OCI-LY7 (cell line): ENCODE measurements at regions not wholly inside any gene's neighbourhood (a gene's known extent, or its start where the extent isn't known, plus 50 kb on each side); places are given as distances from the start of the nearest gene placed in this dataset.

Experiments used
- BruUV-seq: library from RNA; stranded (reverse); fragments of 400-500 nt; replicated peaks from 2 replicates; lab custom pipeline; 2021; lab: Mats Ljungman, UMichigan
- CTCF ChIA-PET: fragments of 300-600 bp; sonication (Branson Sonifier 250); formaldehyde crosslinking; loops from one replicate; lab custom pipeline; 2022; ENCODE audit warnings: antibody characterized with exemption; ENCODE audit not compliant: unreplicated experiment; lab: Charles Lee
- POLR2A ChIA-PET: fragments of 300-600 bp; sonication (Branson Sonifier 250); formaldehyde crosslinking; loops from one replicate; lab custom pipeline; 2022; ENCODE audit warnings: antibody characterized with exemption; lab: Charles Lee
- DNase-seq: peaks from one replicate; pipeline ENCODE4 v3.0.0-alpha.2; 2015; ENCODE audit warnings: low spot score
- H2AFZ ChIP-seq: fragments of 200-600 bp; sonication (generic), shearing (Covaris generic); 2 replicates; pipeline ENCODE4 v1.6.1; 2014; ENCODE audit warnings: mild to moderate bottlenecking, antibody characterized with exemption, low read length, moderate library complexity
- H3K27ac ChIP-seq: fragments of 200-600 bp; sonication (generic); 2 replicates; pipeline ENCODE4 v1.5.1; 2014; ENCODE audit warnings: mixed run types, low read depth, mild to moderate bottlenecking, moderate library complexity, low read length, inconsistent platforms; ENCODE audit not compliant: poor library complexity, severe bottlenecking
- H3K36me3 ChIP-seq: fragments of 200-600 bp; sonication (generic); 2 replicates; pipeline ENCODE4 v1.6.1; 2014; ENCODE audit warnings: mild to moderate bottlenecking, antibody characterized with exemption, low read length, moderate library complexity, mixed read lengths; ENCODE audit not compliant: insufficient read depth
- H3K4me1 ChIP-seq: fragments of 200-600 bp; sonication (generic); 2 replicates; pipeline ENCODE4 v1.5.1; 2014; ENCODE audit warnings: mild to moderate bottlenecking, low read length; ENCODE audit not compliant: insufficient read depth, poor library complexity, severe bottlenecking
- H3K4me2 ChIP-seq: fragments of 200-600 bp; sonication (generic); 2 replicates; pipeline ENCODE4 v1.6.1; 2014; ENCODE audit warnings: mild to moderate bottlenecking, low read length
- H3K4me3 ChIP-seq: fragments of 200-600 bp; sonication (generic); 2 replicates; pipeline ENCODE4 v1.5.1; 2014; ENCODE audit warnings: mild to moderate bottlenecking, low read depth, low read length; ENCODE audit not compliant: poor library complexity, severe bottlenecking
- H3K79me2 ChIP-seq: fragments of 200-600 bp; sonication (generic); 2 replicates; pipeline ENCODE4 v1.6.1; 2016; ENCODE audit warnings: low read depth, mild to moderate bottlenecking, low read length, moderate library complexity, mixed read lengths; ENCODE audit not compliant: insufficient read depth
- H3K9me2 ChIP-seq: fragments of 200-600 bp; sonication (generic); 2 replicates; pipeline ENCODE4 v1.6.1; 2016; ENCODE audit warnings: mild to moderate bottlenecking, low read length, mixed read lengths; ENCODE audit not compliant: insufficient read depth
- H3K9me3 ChIP-seq: fragments of 200-600 bp; sonication (generic); 2 replicates; pipeline ENCODE4 v1.6.1; 2014; ENCODE audit warnings: mild to moderate bottlenecking, mixed run types, low read length, mixed read lengths
- H4K20me1 ChIP-seq: fragments of 200-600 bp; sonication (generic); 2 replicates; pipeline ENCODE4 v1.6.1; 2014; ENCODE audit warnings: mild to moderate bottlenecking, antibody characterized with exemption, low read length, moderate library complexity, mixed read lengths; ENCODE audit not compliant: insufficient read depth
- CTCF ChIP-seq: fragments of 200-600 bp; sonication (generic); conservative IDR thresholded peaks from 2 replicates; pipeline ENCODE4 v1.5.1; 2014; ENCODE audit warnings: mild to moderate bottlenecking, antibody characterized with exemption, low read length, moderate library complexity, mixed read lengths
- EZH2phosphoT487 ChIP-seq: fragments of 200-600 bp; sonication (generic); IDR thresholded peaks from 2 replicates; pipeline ENCODE4 v1.6.1; 2018; ENCODE audit warnings: low read depth, borderline replicate concordance, mild to moderate bottlenecking, mixed run types, antibody characterized with exemption, low read length, moderate library complexity, mixed read lengths
- intact Hi-C: fragments of 100-400 bp; cut with micrococcal nuclease; formaldehyde crosslinking; loops from one replicate; pipeline ENCODE4 v1.10.0; 2022; ENCODE audit not compliant: unreplicated experiment

- Histone ChIP-seq H3K4me1 (no peaks in the 10 kb centered on the region), H3K4me2 (no peak overlapping the region), H4K20me1 (no peaks in the 10 kb centered on the region), H2AFZ (no peak overlapping the region), H3K4me3 (no peak overlapping the region), H3K79me2 (no peaks in the 10 kb centered on the region), H3K36me3 (no peaks in the 10 kb centered on the region), H3K9me2 (no peaks in the 10 kb centered on the region; the same call in 1 of the 2 replicates), H3K9me3 (no peaks in the 10 kb centered on the region), H3K27ac (no peak overlapping the region)
- no peak for TF ChIP-seq CTCF
- no peak for TF ChIP-seq EZH2phosphoT487
- no TSS peak for BruUV-seq
- POLR2A ChIA-PET: interaction anchor here (0.7 kb wide), 1 partner anchor 205 kb away, joined by 4 read pairs; no protein-coding TSS in a partner anchor
- intact Hi-C loops: no loop called here
- CTCF ChIA-PET: no interaction called here
- DNase-seq: no peak
These were observed 956.7 kb downstream of the CCSER2 start for GRCh38 chr10:85284778-85285770.

GRCh38 chr10:85293483-85293882 lies 965.1 kb downstream of the CCSER2 start:
- no TSS peak for BruUV-seq

More at GRCh38 chr10:85293483-85293882, 965.1 kb downstream of the CCSER2 start:
- ChIA-PET CTCF (no interaction called here), POLR2A (no interaction called here)
- Histone ChIP-seq H3K4me1 (no peaks in the 10 kb centered on the region), H3K9me2 (no peaks in the 10 kb centered on the region), H3K4me3 (no peak overlapping the region), H3K4me2 (no peak overlapping the region), H3K79me2 (no peaks in the 10 kb centered on the region), H3K9me3 (no peaks in the 10 kb centered on the region), H4K20me1 (no peaks in the 10 kb centered on the region), H3K27ac (no peak overlapping the region), H2AFZ (no peak overlapping the region), H3K36me3 (no peaks in the 10 kb centered on the region)
- TF ChIP-seq EZH2phosphoT487: no peak
- TF ChIP-seq CTCF: no peak
- no peak for DNase-seq
- intact Hi-C loops: no loop called here
